ENCODE measurements at regions not wholly inside any gene's neighbourhood (a gene's known extent, or its start where the extent isn't known, plus 50 kb on each side); places are given as distances from the start of the nearest gene placed in this dataset.

DNA sequence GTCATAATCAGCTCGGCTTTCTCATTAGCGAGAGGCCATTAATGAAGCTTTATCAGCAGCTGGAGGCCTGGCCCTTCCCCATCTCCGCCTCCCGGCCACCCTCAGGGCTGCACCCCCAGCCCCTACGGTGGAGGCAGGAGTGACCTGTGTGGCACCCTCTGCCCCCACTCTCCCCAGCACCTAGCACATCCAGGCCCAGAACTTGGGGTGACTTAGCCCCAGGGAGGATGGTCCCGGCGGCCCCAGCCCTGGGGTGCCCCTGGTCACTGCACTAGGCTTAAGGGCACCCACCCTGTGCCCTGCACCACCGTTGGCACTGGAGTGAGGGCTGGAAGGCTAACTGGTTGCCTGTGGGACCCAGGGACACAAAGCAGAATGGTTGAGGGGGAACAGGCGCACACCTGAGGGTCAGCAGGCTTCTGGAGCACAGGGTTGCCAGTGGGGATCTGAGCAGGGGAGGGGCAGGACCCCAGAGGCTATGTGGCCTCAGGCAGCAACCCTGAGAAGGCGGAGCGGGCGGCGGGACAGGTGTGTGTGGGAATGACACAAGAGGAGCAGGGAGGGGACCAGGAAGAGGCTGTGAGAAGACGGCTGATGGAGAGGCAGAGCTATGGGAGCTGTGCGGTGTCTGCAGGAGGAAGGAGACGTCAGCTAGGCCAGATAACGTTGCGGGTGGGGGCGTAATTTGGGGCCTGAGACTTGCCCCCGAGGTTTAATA lies 120.2 kb downstream of the FAM53A start:
- TF ChIP-seq, protein P1, sequence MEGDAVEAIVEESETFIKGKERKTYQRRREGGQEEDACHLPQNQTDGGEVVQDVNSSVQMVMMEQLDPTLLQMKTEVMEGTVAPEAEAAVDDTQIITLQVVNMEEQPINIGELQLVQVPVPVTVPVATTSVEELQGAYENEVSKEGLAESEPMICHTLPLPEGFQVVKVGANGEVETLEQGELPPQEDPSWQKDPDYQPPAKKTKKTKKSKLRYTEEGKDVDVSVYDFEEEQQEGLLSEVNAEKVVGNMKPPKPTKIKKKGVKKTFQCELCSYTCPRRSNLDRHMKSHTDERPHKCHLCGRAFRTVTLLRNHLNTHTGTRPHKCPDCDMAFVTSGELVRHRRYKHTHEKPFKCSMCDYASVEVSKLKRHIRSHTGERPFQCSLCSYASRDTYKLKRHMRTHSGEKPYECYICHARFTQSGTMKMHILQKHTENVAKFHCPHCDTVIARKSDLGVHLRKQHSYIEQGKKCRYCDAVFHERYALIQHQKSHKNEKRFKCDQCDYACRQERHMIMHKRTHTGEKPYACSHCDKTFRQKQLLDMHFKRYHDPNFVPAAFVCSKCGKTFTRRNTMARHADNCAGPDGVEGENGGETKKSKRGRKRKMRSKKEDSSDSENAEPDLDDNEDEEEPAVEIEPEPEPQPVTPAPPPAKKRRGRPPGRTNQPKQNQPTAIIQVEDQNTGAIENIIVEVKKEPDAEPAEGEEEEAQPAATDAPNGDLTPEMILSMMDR (IDR thresholded peaks at IDR 0.05): no peak
- TF ChIP-seq EP300 (IDR thresholded peaks at IDR 0.05) (no peak), POLR2AphosphoS5 (IDR thresholded peaks at IDR 0.05) (no peak)
